Esophagus (tissue), 2 donors: ENCODE measurements at regions not wholly inside any gene's neighbourhood (a gene's known extent, or its start where the extent isn't known, plus 50 kb on each side); places are given as distances from the start of the nearest gene placed in this dataset.

Experiments used
- H3K27ac ChIP-seq, 2 donors: one replicate each; pipeline ENCODE4 v1.5.1; 2013; ENCODE audit warnings: low read depth in 2 of 2, mild to moderate bottlenecking in 2 of 2, inconsistent platforms in 1 of 2, low read length in 1 of 2, moderate library complexity in 1 of 2
- H3K27me3 ChIP-seq, 2 donors: one replicate each; pipeline ENCODE4 v1.6.1; 2013; ENCODE audit warnings: low read length in 2 of 2, control low read depth in 1 of 2, mild to moderate bottlenecking in 1 of 2; ENCODE audit not compliant: insufficient read depth in 2 of 2, control insufficient read depth in 1 of 2
- H3K36me3 ChIP-seq, 2 donors: one replicate each; pipeline ENCODE4 v1.6.1; 2013; ENCODE audit warnings: low read length in 1 of 2; ENCODE audit not compliant: control insufficient read depth in 2 of 2, insufficient read depth in 2 of 2
- H3K4me1 ChIP-seq, 2 donors: one replicate each; pipeline ENCODE4 v1.6.1; 2013; ENCODE audit warnings: low read length in 1 of 2; ENCODE audit not compliant: control insufficient read depth in 2 of 2, insufficient read depth in 2 of 2
- H3K4me3 ChIP-seq, 2 donors: one replicate each; pipeline ENCODE4 v1.5.1; 2013; ENCODE audit warnings: low read length in 2 of 2, mild to moderate bottlenecking in 2 of 2, low read depth in 1 of 2, moderate library complexity in 1 of 2
- H3K9me3 ChIP-seq, 2 donors: one replicate each; pipeline ENCODE4 v1.6.1; 2013; ENCODE audit warnings: mild to moderate bottlenecking in 2 of 2, low read depth in 1 of 2, low read length in 1 of 2, moderate library complexity in 1 of 2; ENCODE audit not compliant: control insufficient read depth in 2 of 2, insufficient read depth in 1 of 2
- WGBS, 2 donors: extraction: QIAGEN DNeasy Blood & Tissue Kit; methylation state at CpG; one replicate each; pipeline ENCODE4 v1.1.7; 2013; 5-methylcytosine and 5-hydroxymethylcytosine counted together
- donor health status: healthy with polysubstance abuse.
- donor health status: Bipolar disorder and iron deficiency.

GRCh38 chr1:34342334-34342733, 165.6 kb downstream of the C1orf94 start:
- H3K27me3 ChIP-seq = no peaks in the 10 kb centered on the region
- H3K4me3 ChIP-seq = no peak overlapping the region
- H3K9me3 ChIP-seq = no peaks in the 10 kb centered on the region
- no peak overlapping the region for H3K27ac ChIP-seq
- no peaks in the 10 kb centered on the region for H3K4me1 ChIP-seq
- H3K36me3 ChIP-seq = no peaks in the 10 kb centered on the region
- WGBS, 2 donors = 96 to 97% methylated on average over 1 of the region's 1 CpG

- no peaks in the 10 kb centered on the region for H3K4me1 ChIP-seq
- no peak overlapping the region for H3K4me3 ChIP-seq
- H3K27ac ChIP-seq = no peak overlapping the region
- no peaks in the 10 kb centered on the region for H3K9me3 ChIP-seq
- WGBS, 2 donors = 53 to 59% methylated on average over 3 of the region's 3 CpGs
- no peaks in the 10 kb centered on the region for H3K36me3 ChIP-seq
- no peaks in the 10 kb centered on the region for H3K27me3 ChIP-seq
These were observed 169.4 kb downstream of the C1orf94 start for GRCh38 chr1:34346128-34346527.

GRCh38 chr1:34353409-34353808, 176.7 kb downstream of the C1orf94 start:
- 79 to 87% methylated on average over 2 of the region's 2 CpGs for WGBS, 2 donors

GRCh38 chr1:34354367-34354766, 177.7 kb downstream of the C1orf94 start:
- no peaks in the 10 kb centered on the region for H3K4me1 ChIP-seq
- H3K27ac ChIP-seq = no peak overlapping the region
- H3K27me3 ChIP-seq = no peaks in the 10 kb centered on the region
- no peak overlapping the region for H3K4me3 ChIP-seq
- 44 to 52% methylated on average over 2 of the region's 2 CpGs for WGBS, 2 donors
- peaks cover 0 to 2% of the 10 kb centered on the region in 2 donors for H3K9me3 ChIP-seq
- H3K36me3 ChIP-seq = no peaks in the 10 kb centered on the region

More at GRCh38 chr1:34353409-34353808, 176.7 kb downstream of the C1orf94 start:
- no peaks in the 10 kb centered on the region for H3K4me1 ChIP-seq
- no peak overlapping the region for H3K27ac ChIP-seq
- H3K4me3 ChIP-seq = no peak overlapping the region
- H3K36me3 ChIP-seq = no peaks in the 10 kb centered on the region
- no peaks in the 10 kb centered on the region for H3K27me3 ChIP-seq
- H3K9me3 ChIP-seq = peaks cover 0 to 2% of the 10 kb centered on the region in 2 donors

- peaks cover 0 to 2% of the 10 kb centered on the region in 2 donors for H3K9me3 ChIP-seq
- no peaks in the 10 kb centered on the region for H3K27me3 ChIP-seq
- H3K36me3 ChIP-seq = no peaks in the 10 kb centered on the region
- 78 to 84% methylated on average over 4 of the region's 4 CpGs for WGBS, 2 donors
- peaks cover 0 to 5% of the 10 kb centered on the region in 2 donors for H3K4me1 ChIP-seq
- no peak overlapping the region for H3K4me3 ChIP-seq
- H3K27ac ChIP-seq = no peak overlapping the region
These were observed 180.1 kb downstream of the C1orf94 start for GRCh38 chr1:34356853-34357252.

- H3K27ac ChIP-seq = no peak overlapping the region
- H3K9me3 ChIP-seq = peaks cover 0 to 2% of the 10 kb centered on the region in 2 donors
- H3K36me3 ChIP-seq = no peaks in the 10 kb centered on the region
- H3K27me3 ChIP-seq = no peaks in the 10 kb centered on the region
- 65 to 68% methylated on average over 2 of the region's 2 CpGs for WGBS, 2 donors
- no peak overlapping the region for H3K4me3 ChIP-seq
- H3K4me1 ChIP-seq = peaks cover 0 to 5% of the 10 kb centered on the region in 2 donors
These were observed 181.9 kb downstream of the C1orf94 start for GRCh38 chr1:34358636-34359035.

- Histone ChIP-seq H3K27ac (no peak overlapping the region), H3K4me1 (peaks cover 0 to 5% of the 10 kb centered on the region in 2 donors), H3K9me3 (peaks cover 0 to 2% of the 10 kb centered on the region in 2 donors), H3K36me3 (no peaks in the 10 kb centered on the region), H3K4me3 (no peak overlapping the region), H3K27me3 (no peaks in the 10 kb centered on the region)
- WGBS, 2 donors = 88 to 90% methylated on average over 4 of the region's 4 CpGs
These were observed 182.7 kb downstream of the C1orf94 start for GRCh38 chr1:34359411-34359810.

- peaks cover 0 to 5% of the 10 kb centered on the region in 2 donors for H3K4me1 ChIP-seq
- no peaks in the 10 kb centered on the region for H3K27me3 ChIP-seq
- H3K27ac ChIP-seq = no peak overlapping the region
- WGBS, 2 donors = 67 to 72% methylated on average over 3 of the region's 3 CpGs
- no peak overlapping the region for H3K4me3 ChIP-seq
- H3K36me3 ChIP-seq = no peaks in the 10 kb centered on the region
- H3K9me3 ChIP-seq = peaks cover 0 to 2% of the 10 kb centered on the region in 2 donors
These were observed 183.9 kb downstream of the C1orf94 start for GRCh38 chr1:34360574-34360973.

GRCh38 chr1:34361121-34361520, 184.4 kb downstream of the C1orf94 start:
- 47 to 56% methylated on average over 3 of the region's 3 CpGs for WGBS, 2 donors
- Histone ChIP-seq H3K4me3 (no peak overlapping the region), H3K9me3 (peaks cover 0 to 2% of the 10 kb centered on the region in 2 donors), H3K36me3 (no peaks in the 10 kb centered on the region), H3K27me3 (no peaks in the 10 kb centered on the region), H3K27ac (no peak overlapping the region), H3K4me1 (peaks cover 0 to 5% of the 10 kb centered on the region in 2 donors)

- peaks cover 0 to 1% of the 10 kb centered on the region in 2 donors for H3K9me3 ChIP-seq
- H3K27ac ChIP-seq = no peak overlapping the region
- 48 to 61% methylated on average over 2 of the region's 2 CpGs for WGBS, 2 donors
- no peaks in the 10 kb centered on the region for H3K36me3 ChIP-seq
- H3K27me3 ChIP-seq = no peaks in the 10 kb centered on the region
- H3K4me3 ChIP-seq = no peak overlapping the region
- H3K4me1 ChIP-seq = peaks cover 0 to 5% of the 10 kb centered on the region in 2 donors
These were observed 185.2 kb downstream of the C1orf94 start for GRCh38 chr1:34361781-34362357.
